Calu3 (cell line): ENCODE measurements at regions not wholly inside any gene's neighbourhood (a gene's known extent, or its start where the extent isn't known, plus 50 kb on each side); places are given as distances from the start of the nearest gene placed in this dataset.

Experiments used
- BruUV-seq: library from RNA; stranded (reverse); fragments of 400-500 nt; replicated peaks from 2 replicates; lab custom pipeline; 2021; lab: Mats Ljungman, UMichigan
- CTCF ChIA-PET: fragments of 300-600 bp; sonication (Branson Sonifier 250); formaldehyde crosslinking; loops from one replicate; lab custom pipeline; 2022; ENCODE audit warnings: antibody characterized with exemption; lab: Charles Lee
- DNase-seq: peaks from one replicate; pipeline ENCODE4 v3.0.0; 2022
- H3K27ac Mint-ChIP-seq: one replicate; pipeline ENCODE4 v1.8.0; 2022; ENCODE audit warnings: mixed read lengths; ENCODE audit not compliant: unreplicated experiment
- H3K27me3 Mint-ChIP-seq: one replicate; pipeline ENCODE4 v1.8.0; 2022; ENCODE audit warnings: mixed read lengths; ENCODE audit not compliant: unreplicated experiment
- H3K36me3 Mint-ChIP-seq: one replicate; pipeline ENCODE4 v1.8.0; 2022; ENCODE audit warnings: mild to moderate bottlenecking, moderate library complexity, mixed read lengths; ENCODE audit not compliant: insufficient read depth, unreplicated experiment
- H3K4me1 Mint-ChIP-seq: one replicate; pipeline ENCODE4 v1.8.0; 2022; ENCODE audit warnings: mild to moderate bottlenecking, low read depth, mixed read lengths; ENCODE audit not compliant: unreplicated experiment
- H3K4me3 Mint-ChIP-seq: one replicate; pipeline ENCODE4 v1.8.0; 2022; ENCODE audit warnings: mild to moderate bottlenecking, low read depth, moderate library complexity, mixed read lengths; ENCODE audit not compliant: unreplicated experiment
- H3K9me3 Mint-ChIP-seq: one replicate; pipeline ENCODE4 v1.8.0; 2022; ENCODE audit warnings: low read depth, mixed read lengths; ENCODE audit not compliant: unreplicated experiment
- CTCF ChIP-seq: fragments of 200-600 bp; IDR thresholded peaks from one replicate; pipeline ENCODE4 v1.8.0; 2022; ENCODE audit warnings: antibody characterized with exemption; ENCODE audit not compliant: unreplicated experiment
- intact Hi-C: fragments of 100-400 bp; cut with micrococcal nuclease; formaldehyde crosslinking; loops from one replicate; pipeline ENCODE4 v1.10.0; 2022; ENCODE audit not compliant: unreplicated experiment

- Mint-ChIP-seq H3K4me3 (no peak overlapping the region), H3K27ac (no peak overlapping the region), H3K4me1 (no peaks in the 10 kb centered on the region), H3K36me3 (no peaks in the 10 kb centered on the region), H3K27me3 (no peaks in the 10 kb centered on the region), H3K9me3 (peaks cover 2% of the 10 kb centered on the region)
- no TSS peak for BruUV-seq
- no peak for TF ChIP-seq CTCF
- intact Hi-C loops = no loop called here
- no peak for DNase-seq
- CTCF ChIA-PET = no interaction called here
Measured at GRCh38 chr1:232435729-232436128, 194.2 kb downstream of the SIPA1L2 start.

- no peak overlapping the region for H3K4me3 Mint-ChIP-seq
- H3K36me3 Mint-ChIP-seq = no peaks in the 10 kb centered on the region
- no peak for TF ChIP-seq CTCF
- BruUV-seq = no TSS peak
- no peak for DNase-seq
- no peaks in the 10 kb centered on the region for H3K27me3 Mint-ChIP-seq
- H3K27ac Mint-ChIP-seq = no peak overlapping the region
- H3K4me1 Mint-ChIP-seq = no peaks in the 10 kb centered on the region
- CTCF ChIA-PET = no interaction called here
- intact Hi-C loops = no loop called here
- H3K9me3 Mint-ChIP-seq = peaks cover 2% of the 10 kb centered on the region
Measured at GRCh38 chr1:232432313-232432712, 197.6 kb downstream of the SIPA1L2 start.

- Mint-ChIP-seq H3K4me1 (no peaks in the 10 kb centered on the region), H3K4me3 (no peak overlapping the region), H3K9me3 (peaks cover 2% of the 10 kb centered on the region), H3K27me3 (no peaks in the 10 kb centered on the region), H3K36me3 (no peaks in the 10 kb centered on the region), H3K27ac (no peak overlapping the region)
- BruUV-seq = no TSS peak
- CTCF ChIA-PET = no interaction called here
- DNase-seq = no peak
- intact Hi-C loops = no loop called here
- no peak for TF ChIP-seq CTCF
Measured at GRCh38 chr1:232431748-232432147, 198.2 kb downstream of the SIPA1L2 start.

- no peak for DNase-seq
- H3K36me3 Mint-ChIP-seq = no peaks in the 10 kb centered on the region
- H3K27ac Mint-ChIP-seq = no peak overlapping the region
- peaks cover 2% of the 10 kb centered on the region for H3K9me3 Mint-ChIP-seq
- TF ChIP-seq CTCF = no peak
- intact Hi-C loops = no loop called here
- CTCF ChIA-PET = no interaction called here
- BruUV-seq = no TSS peak
- no peaks in the 10 kb centered on the region for H3K4me1 Mint-ChIP-seq
- H3K27me3 Mint-ChIP-seq = no peaks in the 10 kb centered on the region
- H3K4me3 Mint-ChIP-seq = no peak overlapping the region
Measured at GRCh38 chr1:232431326-232431725, 198.6 kb downstream of the SIPA1L2 start.
